ENCODE measurements at regions not wholly inside any gene's neighbourhood (a gene's known extent, or its start where the extent isn't known, plus 50 kb on each side); places are given as distances from the start of the nearest gene placed in this dataset.

- Histone ChIP-seq H3K27ac (ENCODE audit: low read depth, low read length) (no peak overlapping the region), H3K4me3 (ENCODE audit: low read length) (no peak overlapping the region), H3K9ac (ENCODE audit: extremely low read depth, low read length, poor library complexity, severe bottlenecking) (no peak overlapping the region), H3K9me3 (ENCODE audit: control insufficient read depth, low read length) (peaks cover 3% of the 10 kb centered on the region), H3K4me1 (ENCODE audit: control insufficient read depth, insufficient read depth, low read length) (no peaks in the 10 kb centered on the region), H3K36me3 (ENCODE audit: control insufficient read depth, insufficient read depth, low read length) (no peaks in the 10 kb centered on the region), H3K27me3 (ENCODE audit: control insufficient read depth, insufficient read depth, low read length, poor library complexity, severe bottlenecking) (no peaks in the 10 kb centered on the region)
- Mint-ChIP-seq H3K4me1 (peaks cover 25% of the 10 kb centered on the region), H3K27me3 (ENCODE audit: insufficient read depth) (no peaks in the 10 kb centered on the region), H3K9me3 (no peaks in the 10 kb centered on the region), H3K36me3 (ENCODE audit: low read depth) (no peaks in the 10 kb centered on the region), H3K4me3 (no peak overlapping the region), H3K27ac (no peak overlapping the region)
- 90 to 100% methylated on average over 1 to 2 of the region's 2 CpGs for WGBS, 2 experiments (ENCODE audit: insufficient coverage in 1 of 2, insufficient read length in 1 of 2)
- DNase-seq, result no peak
- TF ChIP-seq CTCF (conservative IDR thresholded peaks at IDR 0.05), result no peak
These were observed 321.5 kb upstream of the CBLB start for GRCh38 chr3:106190296-106190695.

- WGBS, 2 experiments (ENCODE audit: insufficient coverage in 1 of 2, insufficient read length in 1 of 2), result 100% methylated on average over 1 of the region's 1 CpG; no CpG with 5 or more reads in 1 of the 2 experiments
- no peaks in the 10 kb centered on the region for H3K36me3 Mint-ChIP-seq (ENCODE audit: low read depth)
- no peaks in the 10 kb centered on the region for H3K27me3 Mint-ChIP-seq (ENCODE audit: insufficient read depth)
These were observed 322.4 kb upstream of the CBLB start for GRCh38 chr3:106191211-106191610.

GRCh38 chr3:106191913-106192312, 323.1 kb upstream of the CBLB start:
- Histone ChIP-seq H3K9me3 (ENCODE audit: control insufficient read depth, low read length) (peaks cover 3% of the 10 kb centered on the region), H3K36me3 (ENCODE audit: control insufficient read depth, insufficient read depth, low read length) (no peaks in the 10 kb centered on the region), H3K27me3 (ENCODE audit: control insufficient read depth, insufficient read depth, low read length, poor library complexity, severe bottlenecking) (no peaks in the 10 kb centered on the region), H3K4me3 (ENCODE audit: low read length) (no peak overlapping the region), H3K4me1 (ENCODE audit: control insufficient read depth, insufficient read depth, low read length) (no peaks in the 10 kb centered on the region), H3K9ac (ENCODE audit: extremely low read depth, low read length, poor library complexity, severe bottlenecking) (no peak overlapping the region), H3K27ac (ENCODE audit: low read depth, low read length) (no peak overlapping the region)
- TF ChIP-seq CTCF (conservative IDR thresholded peaks at IDR 0.05), result no peak
- WGBS, 2 experiments (ENCODE audit: insufficient coverage in 1 of 2, insufficient read length in 1 of 2), result 93 to 100% methylated on average over 1 to 3 of the region's 3 CpGs
- no peak for DNase-seq
- Mint-ChIP-seq H3K27me3 (ENCODE audit: insufficient read depth) (no peaks in the 10 kb centered on the region), H3K4me3 (no peak overlapping the region), H3K36me3 (ENCODE audit: low read depth) (no peaks in the 10 kb centered on the region), H3K9me3 (peaks cover 2% of the 10 kb centered on the region), H3K4me1 (peaks cover 25% of the 10 kb centered on the region), H3K27ac (no peak overlapping the region)

More at GRCh38 chr3:106191211-106191610, 322.4 kb upstream of the CBLB start:
- no peaks in the 10 kb centered on the region for H3K4me1 ChIP-seq (ENCODE audit: control insufficient read depth, insufficient read depth, low read length)
- peaks cover 3% of the 10 kb centered on the region for H3K9me3 ChIP-seq (ENCODE audit: control insufficient read depth, low read length)
- Mint-ChIP-seq H3K4me3 (no peak overlapping the region), H3K9me3 (peaks cover 2% of the 10 kb centered on the region), H3K27ac (no peak overlapping the region), H3K4me1 (peaks cover 25% of the 10 kb centered on the region)
- no peak overlapping the region for H3K4me3 ChIP-seq (ENCODE audit: low read length)
- H3K9ac ChIP-seq (ENCODE audit: extremely low read depth, low read length, poor library complexity, severe bottlenecking), result no peak overlapping the region
- DNase-seq, result no peak
- H3K27me3 ChIP-seq (ENCODE audit: control insufficient read depth, insufficient read depth, low read length, poor library complexity, severe bottlenecking), result no peaks in the 10 kb centered on the region
- no peak overlapping the region for H3K27ac ChIP-seq (ENCODE audit: low read depth, low read length)
- no peak for TF ChIP-seq CTCF (conservative IDR thresholded peaks at IDR 0.05)
- no peaks in the 10 kb centered on the region for H3K36me3 ChIP-seq (ENCODE audit: control insufficient read depth, insufficient read depth, low read length)

Data from endodermal cell (in vitro differentiated cells).